NCI-H460 (cell line): ENCODE measurements at regions not wholly inside any gene's neighbourhood (a gene's known extent, or its start where the extent isn't known, plus 50 kb on each side); places are given as distances from the start of the nearest gene placed in this dataset.
A peak's percentile ranks its signal among the peaks of the same experiment; 100 is the strongest.

Source experiments
- DNase-seq: peaks from one replicate; pipeline ENCODE4 v3.0.0-alpha.2; 2016; ENCODE audit warnings: low read depth; ENCODE audit errors: extremely low read depth

GRCh38 chr2:122445003-122445402 lies 689.6 kb downstream of the TSN start:
- no peak for DNase-seq

DNA sequence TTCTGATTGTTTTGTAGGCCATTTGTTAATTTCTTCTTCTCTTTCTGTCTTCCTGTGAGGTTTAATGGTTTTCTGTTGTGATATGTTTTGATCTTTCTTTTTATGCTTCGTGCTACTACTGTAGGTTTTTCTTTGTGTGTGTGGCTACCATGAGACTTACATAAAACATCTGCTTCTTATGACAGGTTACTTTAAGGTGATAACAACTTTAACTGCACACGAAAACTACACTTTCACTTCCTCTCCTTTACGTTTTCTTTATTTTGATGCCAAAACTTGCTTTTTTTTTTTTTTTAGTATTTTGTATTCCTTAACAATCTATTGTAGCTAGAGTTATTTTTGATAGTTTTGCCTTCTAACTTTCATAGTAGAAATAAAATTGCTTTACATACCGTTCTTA lies 691.3 kb downstream of the TSN start:
- no peak for DNase-seq

DNA sequence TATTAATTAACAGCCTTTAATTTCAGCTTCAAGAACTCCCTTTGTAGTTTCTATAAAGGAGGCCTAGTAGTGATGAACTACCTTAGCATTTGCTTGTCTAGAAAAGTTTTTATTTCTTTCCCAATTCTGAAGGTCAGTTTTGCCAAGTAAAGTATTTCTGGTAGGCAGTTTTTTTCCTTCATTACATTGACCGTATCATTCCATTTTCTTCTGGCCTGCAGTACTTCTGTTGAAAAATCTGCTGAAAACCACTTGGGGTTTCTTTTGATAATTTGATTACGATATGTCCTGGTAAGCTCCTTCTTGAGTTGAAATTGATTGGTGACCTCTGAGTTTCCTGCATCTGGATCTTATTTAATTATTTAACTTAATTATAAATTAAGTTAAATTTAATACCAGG lies 691.8 kb downstream of the TSN start:
- DNase-seq, result no peak

- no peak for DNase-seq
These were observed 695.6 kb downstream of the TSN start for GRCh38 chr2:122451040-122451439.

GRCh38 chr2:122451697-122452096 lies 696.2 kb downstream of the TSN start:
- DNase-seq, result no peak

DNA sequence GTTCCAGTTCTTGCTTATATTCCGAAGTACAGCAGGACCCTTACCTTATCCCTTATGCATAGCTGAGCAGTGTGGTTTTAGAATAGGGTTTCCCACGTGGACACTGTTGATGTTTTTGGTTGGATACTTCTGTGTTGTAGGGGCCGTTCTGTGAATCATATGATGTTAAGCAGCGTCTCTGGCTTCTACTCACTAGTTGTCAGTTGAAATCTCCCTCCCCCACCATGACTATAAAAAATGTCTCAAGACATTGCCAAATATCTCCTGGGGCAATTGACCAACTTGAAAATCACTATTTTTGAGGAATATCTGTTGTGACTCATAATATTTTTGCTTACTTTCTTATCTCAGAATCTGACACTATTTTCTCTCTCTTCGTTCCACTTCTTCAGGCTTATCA lies 713.7 kb downstream of the TSN start:
- DNase-seq, result peak; percentile 38

DNA sequence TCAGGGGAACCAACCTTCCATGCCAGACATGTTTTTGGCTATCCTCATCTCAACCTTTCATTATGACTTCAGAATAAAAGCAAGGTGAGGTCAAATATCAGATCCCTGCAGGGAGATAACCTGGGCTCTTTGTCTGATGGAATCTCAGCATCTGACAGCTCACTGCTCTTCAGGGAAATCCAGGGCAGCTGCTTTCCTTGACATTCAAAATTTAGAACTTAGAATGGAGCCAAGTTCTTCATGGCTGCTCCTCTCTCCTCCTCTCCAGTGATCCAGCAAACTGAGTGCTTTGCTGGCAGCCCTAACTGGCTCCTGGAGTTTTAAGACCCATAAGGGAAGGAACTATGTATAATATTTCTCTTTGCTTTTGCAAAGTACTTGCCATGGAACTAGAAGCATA lies 716.3 kb downstream of the TSN start:
- DNase-seq, result no peak

- no peak for DNase-seq
These were observed 722.7 kb downstream of the TSN start for GRCh38 chr2:122478117-122478516.

DNA sequence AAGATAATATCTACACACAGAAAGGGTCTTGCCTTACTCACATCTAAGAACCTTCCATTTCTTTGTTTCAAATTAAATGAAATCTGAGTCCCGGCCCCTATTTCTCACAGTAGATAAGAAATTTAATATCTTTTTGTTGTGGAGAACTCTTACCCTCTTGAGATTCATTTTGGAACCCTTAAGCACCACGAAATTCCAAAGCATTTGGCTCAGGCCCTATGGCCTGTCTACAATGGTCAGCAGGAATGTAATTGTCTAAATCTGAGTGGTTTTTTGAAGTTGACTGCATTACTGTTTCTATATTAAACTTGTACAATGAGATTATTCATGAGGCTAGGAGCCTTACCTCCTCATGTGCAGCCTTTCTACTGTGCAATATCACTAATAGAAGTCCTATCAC lies 723.3 kb downstream of the TSN start:
- no peak for DNase-seq

DNA sequence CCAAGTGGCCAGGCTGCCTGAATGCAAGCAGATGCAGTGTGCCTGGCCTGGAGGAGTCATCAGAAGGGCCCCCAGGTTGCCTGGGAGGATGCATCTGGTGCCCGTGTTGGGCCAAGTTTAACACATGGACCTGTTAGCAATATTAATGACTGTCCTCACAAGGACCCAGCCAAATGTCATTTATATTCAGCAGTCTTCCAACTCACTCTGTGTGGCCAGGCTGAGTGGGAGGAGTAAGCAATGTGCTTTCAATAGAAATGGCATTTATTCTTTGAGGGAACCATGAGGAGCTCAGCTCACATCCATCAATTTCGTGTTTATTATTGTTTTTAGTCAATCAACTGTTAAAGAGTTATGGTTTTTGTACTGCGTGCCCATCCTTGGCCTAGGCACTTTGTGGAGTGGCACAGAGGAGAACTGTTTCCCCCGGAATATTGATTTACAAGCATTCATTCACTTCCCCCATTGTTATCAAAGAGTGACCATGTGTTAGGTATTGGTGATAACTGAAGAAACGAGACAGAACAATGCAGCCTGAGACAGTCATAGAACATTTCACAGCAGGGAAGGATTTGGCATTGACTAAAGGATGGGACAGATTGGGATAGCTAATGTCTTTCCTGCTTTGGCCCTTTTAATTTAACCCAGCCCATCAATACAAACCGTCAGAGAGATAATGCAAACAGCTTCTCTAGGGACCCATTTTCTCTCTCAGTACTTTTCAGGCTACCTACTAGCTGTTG lies 725.2 kb downstream of the TSN start:
- no peak for DNase-seq

- no peak for DNase-seq
These were observed 725.8 kb downstream of the TSN start for GRCh38 chr2:122481244-122481622.

GRCh38 chr2:122481717-122482116 lies 726.3 kb downstream of the TSN start:
- no peak for DNase-seq

DNA sequence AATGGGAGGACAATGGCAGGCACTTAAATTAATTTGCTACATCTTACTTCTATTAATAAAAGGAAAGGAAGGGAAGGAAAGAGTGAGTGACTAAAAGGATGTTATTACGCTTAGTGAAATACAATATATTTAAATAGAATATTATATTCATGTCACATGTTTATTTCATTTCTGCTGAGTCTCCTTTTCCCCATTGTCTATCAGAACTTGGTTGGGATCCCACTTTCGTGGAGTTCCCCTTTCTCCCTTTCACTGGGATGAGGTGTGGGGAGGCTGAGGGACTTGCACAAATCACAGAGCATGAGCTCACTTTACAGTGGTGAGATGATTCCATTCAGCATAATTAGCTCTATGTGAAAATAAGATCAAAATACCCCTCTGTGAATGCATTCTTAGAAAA lies 730.6 kb downstream of the TSN start:
- DNase-seq, result no peak

- DNase-seq, result no peak
These were observed 731.4 kb downstream of the TSN start for GRCh38 chr2:122486705-122487415.

GRCh38 chr2:122491011-122491410 lies 735.6 kb downstream of the TSN start:
- DNase-seq, result no peak

DNA sequence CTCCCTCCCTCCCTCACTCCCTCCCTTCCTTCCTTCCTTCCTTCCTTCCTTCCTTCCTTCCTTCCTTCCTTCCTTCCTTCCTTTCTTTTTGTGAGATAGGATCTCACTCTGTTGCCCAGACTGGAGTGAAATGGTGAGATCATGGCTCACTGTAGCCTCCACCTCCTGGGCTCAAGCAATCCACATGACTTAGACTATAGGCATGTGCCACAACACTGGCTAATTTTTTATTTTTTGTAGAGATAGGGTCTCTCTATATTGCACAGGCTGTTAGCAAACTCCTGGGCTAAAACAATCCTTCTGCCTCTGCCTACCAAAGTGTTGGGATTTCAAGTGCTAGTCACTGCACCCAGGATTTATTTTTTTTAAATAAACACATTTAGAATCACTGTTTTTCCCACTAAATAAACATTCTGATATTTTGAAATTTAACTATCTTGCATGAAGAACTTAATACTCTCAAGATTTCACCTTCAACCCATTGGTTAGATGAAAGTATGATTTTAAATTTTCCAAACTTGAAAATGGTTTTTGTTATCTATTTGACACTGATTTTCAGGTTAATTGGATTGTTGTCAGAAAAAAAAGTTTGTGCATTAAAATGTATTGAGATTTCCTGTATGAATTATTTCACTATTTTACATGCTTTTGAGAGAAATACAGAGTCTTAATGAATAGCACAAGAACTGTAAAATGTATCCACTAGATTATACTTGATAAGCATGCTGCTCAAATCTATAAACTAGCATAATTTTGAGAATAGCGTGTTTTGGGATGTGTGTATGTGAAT lies 745.1 kb downstream of the TSN start:
- no peak for DNase-seq

- no peak for DNase-seq
These were observed 751.2 kb downstream of the TSN start for GRCh38 chr2:122506620-122507019.

- DNase-seq, result no peak
These were observed 751.8 kb downstream of the TSN start for GRCh38 chr2:122507261-122507660.

DNA sequence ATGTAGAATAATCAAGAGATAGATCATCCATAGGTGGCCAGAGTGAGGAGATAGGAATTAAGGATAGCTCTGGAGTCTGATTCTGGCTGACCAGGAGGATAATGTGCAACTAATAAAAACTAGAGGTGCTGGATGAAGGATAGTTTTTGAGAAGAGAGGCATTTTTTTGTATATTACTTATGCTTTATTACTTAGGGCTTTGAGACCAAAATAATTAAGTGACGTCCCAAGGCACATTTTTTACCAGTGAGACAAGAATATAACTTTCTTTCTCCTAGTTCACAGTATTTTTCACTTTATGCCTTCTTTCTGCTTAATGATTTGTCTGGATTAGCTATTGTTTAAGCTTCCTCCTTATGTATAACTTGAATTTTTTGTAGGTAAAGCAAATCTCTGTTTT lies 756.6 kb downstream of the TSN start:
- DNase-seq, result no peak

DNA sequence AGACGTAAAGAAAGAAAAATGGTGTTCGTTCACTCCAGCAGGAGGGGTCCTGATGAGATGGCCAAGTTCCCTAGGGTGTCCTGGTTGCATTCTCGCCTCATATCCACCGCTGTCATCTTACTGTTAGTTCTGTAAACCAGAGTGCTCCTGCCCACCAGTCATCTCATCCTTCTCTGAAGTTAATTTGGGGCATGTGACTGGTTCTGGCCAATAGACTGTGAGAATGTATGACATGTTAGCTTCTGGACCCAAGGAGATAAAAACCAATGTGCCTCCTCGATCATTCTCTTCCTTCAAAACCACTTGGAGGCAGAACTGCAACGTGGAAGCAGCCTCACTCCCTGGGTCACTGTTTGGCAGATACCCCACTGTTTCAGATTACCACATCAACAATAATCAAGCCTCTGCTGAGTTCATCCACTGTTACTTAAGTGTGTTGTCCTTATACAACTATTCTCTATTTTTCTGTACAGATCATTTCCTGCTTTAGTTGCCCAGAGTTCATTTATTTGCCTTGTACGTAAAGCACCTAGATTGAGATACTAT lies 759.1 kb downstream of the TSN start:
- DNase-seq, result no peak

GRCh38 chr2:122515731-122516290 lies 760.4 kb downstream of the TSN start:
- DNase-seq, result no peak
